OCI-LY3 (cell line): ENCODE measurements at regions not wholly inside any gene's neighbourhood (a gene's known extent, or its start where the extent isn't known, plus 50 kb on each side); places are given as distances from the start of the nearest gene placed in this dataset.
"Not testable (repeated sequence)": the region's sequence is repeated elsewhere in the genome, so short reads cannot be mapped to it uniquely, and the experiment has no call there.

Experiments used
- CTCF ChIP-seq: fragments of 200-600, 300-600 bp; sonication (generic); IDR thresholded peaks from 2 replicates; pipeline ENCODE4 v1.5.1; 2014; ENCODE audit warnings: antibody characterized with exemption, low read length, low read depth
- EZH2phosphoT487 ChIP-seq: fragments of 200-600 bp; shearing (Covaris generic); IDR thresholded peaks from 2 replicates; pipeline ENCODE4 v1.6.1; 2018; ENCODE audit warnings: antibody characterized with exemption, mixed run types, low read depth

- not testable (repeated sequence) for TF ChIP-seq CTCF
- peak; percentile 90 for TF ChIP-seq EZH2phosphoT487
Observed at GRCh38 chr18:40132438-40132837, 1822.6 kb upstream of the PIK3C3 start.
